Neural progenitor cell (in vitro differentiated cells): ENCODE measurements at regions not wholly inside any gene's neighbourhood (a gene's known extent, or its start where the extent isn't known, plus 50 kb on each side); places are given as distances from the start of the nearest gene placed in this dataset.

Source experiments
- DNase-seq: peaks from one replicate; pipeline ENCODE4 v3.0.0-alpha.2; 2016; ENCODE audit warnings: low spot score
- H2AFZ ChIP-seq: fragments of 200-600 bp; sonication (generic); replicated peaks from 2 replicates; pipeline ENCODE4 v1.6.1; 2016; ENCODE audit warnings: antibody characterized with exemption
- H3F3A ChIP-seq: fragments of 200-600 bp; sonication (generic); 2 replicates; pipeline ENCODE4 v1.6.1; 2016; ENCODE audit warnings: antibody characterized with exemption, low read depth
- H3K27ac ChIP-seq: fragments of 200-600 bp; sonication (generic); 2 replicates; pipeline ENCODE4 v1.5.1; 2016; ENCODE audit warnings: mild to moderate bottlenecking
- H3K27me3 ChIP-seq: fragments of 200-600 bp; sonication (generic); 2 replicates; pipeline ENCODE4 v1.6.1; 2016; ENCODE audit warnings: mild to moderate bottlenecking, moderate library complexity
- H3K36me3 ChIP-seq: fragments of 200-600 bp; sonication (generic); 2 replicates; pipeline ENCODE4 v1.5.1; 2016
- H3K4me1 ChIP-seq: fragments of 200-600 bp; sonication (generic); 2 replicates; pipeline ENCODE4 v1.6.1; 2016; ENCODE audit warnings: mixed run types
- H3K4me2 ChIP-seq: fragments of 200-600 bp; sonication (generic); 2 replicates; pipeline ENCODE4 v1.6.1; 2016
- H3K4me3 ChIP-seq: fragments of 200-600 bp; sonication (generic); 2 replicates; pipeline ENCODE4 v1.5.1; 2016
- H3K79me2 ChIP-seq: fragments of 200-600 bp; sonication (generic); 2 replicates; pipeline ENCODE4 v1.6.1; 2016; ENCODE audit warnings: low read depth
- H3K9ac ChIP-seq: fragments of 200-600 bp; sonication (generic); 2 replicates; pipeline ENCODE4 v1.6.1; 2016
- H3K9me3 ChIP-seq: fragments of 200-600 bp; sonication (generic); 2 replicates; pipeline ENCODE4 v1.5.1; 2016; ENCODE audit warnings: low read depth
- H4K20me1 ChIP-seq: fragments of 200-600 bp; sonication (generic); 2 replicates; pipeline ENCODE4 v1.6.1; 2016; ENCODE audit warnings: low read depth
- H3K27ac Mint-ChIP-seq: 3 replicates; pipeline ENCODE4 v1.8.0; 2021; ENCODE audit warnings: mixed read lengths
- H3K27me3 Mint-ChIP-seq: 2 replicates; pipeline ENCODE4 v1.8.0; 2022; ENCODE audit warnings: low read depth, mild to moderate bottlenecking, inconsistent platforms, moderate library complexity, mixed read lengths; ENCODE audit not compliant: insufficient read depth
- H3K36me3 Mint-ChIP-seq: 3 replicates; pipeline ENCODE4 v1.8.0; 2021; ENCODE audit warnings: mixed read lengths
- H3K4me1 Mint-ChIP-seq: 3 replicates; pipeline ENCODE4 v1.8.0; 2021; ENCODE audit warnings: mixed read lengths
- H3K4me3 Mint-ChIP-seq: 3 replicates; pipeline ENCODE4 v1.8.0; 2021; ENCODE audit warnings: mild to moderate bottlenecking, moderate library complexity, mixed read lengths
- H3K9me3 Mint-ChIP-seq: 3 replicates; pipeline ENCODE4 v1.8.0; 2020; ENCODE audit warnings: mixed read lengths
- EZH2 ChIP-seq: fragments of 200-600 bp; sonication (generic); IDR thresholded peaks from 2 replicates; pipeline ENCODE4 v1.6.1; 2017; ENCODE audit warnings: antibody characterized with exemption, mild to moderate bottlenecking, moderate library complexity
- EZH2phosphoT487 ChIP-seq: fragments of 200-600 bp; sonication (generic); IDR thresholded peaks from 2 replicates; pipeline ENCODE4 v1.6.1; 2017; ENCODE audit warnings: antibody characterized with exemption
- TF ChIP-seq, protein P1 (sequence below): fragments of 200-600 bp; sonication (generic); IDR thresholded peaks from 2 replicates; pipeline ENCODE4 v1.5.1; 2017; ENCODE audit warnings: antibody characterized with exemption, mild to moderate bottlenecking

DNA sequence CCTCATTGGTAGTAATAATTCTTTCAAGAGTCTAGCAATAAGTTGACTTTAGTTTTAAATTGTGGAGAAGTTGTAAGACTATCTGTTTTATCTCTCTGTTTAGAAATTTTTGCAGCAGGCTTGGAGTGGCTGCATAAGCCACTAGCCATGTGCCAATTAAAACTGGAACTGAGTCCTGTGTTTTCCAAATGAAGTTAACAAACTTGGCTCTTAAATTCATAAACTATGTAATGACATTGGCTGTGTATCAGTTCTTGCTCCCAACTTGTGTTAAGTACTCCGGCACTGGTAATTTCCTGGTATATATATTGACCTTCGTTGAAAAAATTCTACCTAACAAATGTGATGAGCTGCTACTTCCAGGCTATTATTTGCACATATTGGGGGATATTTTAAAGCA, 420.4 kb downstream of the GBA3 start:
- Histone ChIP-seq H3K4me3 (no peak overlapping the region), H3K79me2 (no peaks in the 10 kb centered on the region), H3K36me3 (no peaks in the 10 kb centered on the region), H3K9ac (no peak overlapping the region), H2AFZ (no peak overlapping the region), H3K4me2 (no peak overlapping the region), H4K20me1 (no peaks in the 10 kb centered on the region), H3F3A (no peaks in the 10 kb centered on the region), H3K9me3 (no peaks in the 10 kb centered on the region), H3K27ac (no peak overlapping the region), H3K4me1 (peaks cover 9% of the 10 kb centered on the region), H3K27me3 (no peaks in the 10 kb centered on the region)
- H3K9me3 Mint-ChIP-seq, result peaks cover 2% of the 10 kb centered on the region
- H3K36me3 Mint-ChIP-seq, result no peaks in the 10 kb centered on the region
- H3K27me3 Mint-ChIP-seq, result no peaks in the 10 kb centered on the region
- peaks cover 8% of the 10 kb centered on the region for H3K4me1 Mint-ChIP-seq
- no peak overlapping the region for H3K4me3 Mint-ChIP-seq
- TF ChIP-seq, protein P1, sequence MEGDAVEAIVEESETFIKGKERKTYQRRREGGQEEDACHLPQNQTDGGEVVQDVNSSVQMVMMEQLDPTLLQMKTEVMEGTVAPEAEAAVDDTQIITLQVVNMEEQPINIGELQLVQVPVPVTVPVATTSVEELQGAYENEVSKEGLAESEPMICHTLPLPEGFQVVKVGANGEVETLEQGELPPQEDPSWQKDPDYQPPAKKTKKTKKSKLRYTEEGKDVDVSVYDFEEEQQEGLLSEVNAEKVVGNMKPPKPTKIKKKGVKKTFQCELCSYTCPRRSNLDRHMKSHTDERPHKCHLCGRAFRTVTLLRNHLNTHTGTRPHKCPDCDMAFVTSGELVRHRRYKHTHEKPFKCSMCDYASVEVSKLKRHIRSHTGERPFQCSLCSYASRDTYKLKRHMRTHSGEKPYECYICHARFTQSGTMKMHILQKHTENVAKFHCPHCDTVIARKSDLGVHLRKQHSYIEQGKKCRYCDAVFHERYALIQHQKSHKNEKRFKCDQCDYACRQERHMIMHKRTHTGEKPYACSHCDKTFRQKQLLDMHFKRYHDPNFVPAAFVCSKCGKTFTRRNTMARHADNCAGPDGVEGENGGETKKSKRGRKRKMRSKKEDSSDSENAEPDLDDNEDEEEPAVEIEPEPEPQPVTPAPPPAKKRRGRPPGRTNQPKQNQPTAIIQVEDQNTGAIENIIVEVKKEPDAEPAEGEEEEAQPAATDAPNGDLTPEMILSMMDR, result no peak
- no peak for TF ChIP-seq EZH2phosphoT487
- DNase-seq, result no peak
- H3K27ac Mint-ChIP-seq, result no peak overlapping the region

GRCh38 chr4:23106516-23106915, 413.8 kb downstream of the GBA3 start:
- Histone ChIP-seq H2AFZ (no peak overlapping the region), H3K79me2 (no peaks in the 10 kb centered on the region), H4K20me1 (no peaks in the 10 kb centered on the region), H3K4me3 (no peak overlapping the region), H3K27me3 (no peaks in the 10 kb centered on the region), H3K4me1 (no peaks in the 10 kb centered on the region), H3K36me3 (no peaks in the 10 kb centered on the region), H3K27ac (no peak overlapping the region), H3K4me2 (no peak overlapping the region), H3K9ac (no peak overlapping the region), H3K9me3 (no peaks in the 10 kb centered on the region), H3F3A (no peaks in the 10 kb centered on the region)
- H3K9me3 Mint-ChIP-seq, result peaks cover 4% of the 10 kb centered on the region
- TF ChIP-seq, protein P1, result no peak
- TF ChIP-seq EZH2 (no peak), EZH2phosphoT487 (no peak)
- H3K27ac Mint-ChIP-seq, result no peak overlapping the region
- no peak overlapping the region for H3K4me3 Mint-ChIP-seq
- H3K4me1 Mint-ChIP-seq, result no peaks in the 10 kb centered on the region
- H3K36me3 Mint-ChIP-seq, result no peaks in the 10 kb centered on the region
- H3K27me3 Mint-ChIP-seq, result peaks cover 4% of the 10 kb centered on the region
- no peak for DNase-seq

GRCh38 chr4:23105759-23106370, 413.1 kb downstream of the GBA3 start:
- TF ChIP-seq, protein P1, result no peak
- no peak for TF ChIP-seq EZH2
- no peak for TF ChIP-seq EZH2phosphoT487
- H3K27me3 ChIP-seq, result no peaks in the 10 kb centered on the region
- no peak overlapping the region for H3K4me3 ChIP-seq
- no peaks in the 10 kb centered on the region for H3K4me1 ChIP-seq
- Mint-ChIP-seq H3K9me3 (peaks cover 4% of the 10 kb centered on the region), H3K4me3 (no peak overlapping the region), H3K4me1 (no peaks in the 10 kb centered on the region), H3K36me3 (no peaks in the 10 kb centered on the region), H3K27ac (no peak overlapping the region), H3K27me3 (peaks cover 4% of the 10 kb centered on the region)
- H4K20me1 ChIP-seq, result no peaks in the 10 kb centered on the region
- H3K9ac ChIP-seq, result no peak overlapping the region
- no peaks in the 10 kb centered on the region for H3K36me3 ChIP-seq
- H3K79me2 ChIP-seq, result no peaks in the 10 kb centered on the region
- H3F3A ChIP-seq, result no peaks in the 10 kb centered on the region
- no peak for DNase-seq
- no peak overlapping the region for H2AFZ ChIP-seq
- H3K27ac ChIP-seq, result no peak overlapping the region
- no peak overlapping the region for H3K4me2 ChIP-seq
- H3K9me3 ChIP-seq, result no peaks in the 10 kb centered on the region
